ENCODE measurements at regions not wholly inside any gene's neighbourhood (a gene's known extent, or its start where the extent isn't known, plus 50 kb on each side); places are given as distances from the start of the nearest gene placed in this dataset.
A peak's percentile ranks its signal among the peaks of the same experiment; 100 is the strongest.

DNA sequence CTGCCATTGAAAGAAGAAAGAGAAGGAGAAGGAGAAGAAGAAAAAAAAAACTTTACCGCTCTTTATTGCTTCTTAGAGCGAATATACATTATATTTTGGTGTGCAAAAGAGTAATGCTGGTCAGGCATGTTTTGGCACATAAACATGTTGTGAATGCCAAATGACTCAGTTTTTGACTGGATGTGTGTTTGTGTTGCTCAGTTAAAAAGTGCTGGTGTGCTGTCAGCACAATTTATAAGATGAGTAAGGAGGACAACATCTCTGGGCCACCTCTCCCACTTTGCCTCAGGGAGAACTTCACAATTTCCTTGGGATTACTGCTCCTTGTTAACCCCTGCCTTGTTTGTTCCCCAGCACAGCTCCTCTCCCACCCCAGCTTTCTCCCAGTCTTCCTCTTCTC lies 584.8 kb downstream of the ETNK1 start:
- H3F3A ChIP-seq (ENCODE audit: low read depth) = no peaks in the 10 kb centered on the region
- no peaks in the 10 kb centered on the region for H3K79me2 ChIP-seq (ENCODE audit: insufficient read depth, low read length)
- no peak overlapping the region for H3K9ac ChIP-seq (ENCODE audit: low read depth, low read length, poor library complexity, severe bottlenecking)
- no peaks in the 10 kb centered on the region for H3K9me3 ChIP-seq (ENCODE audit: insufficient read depth, low read depth, low read length)
- no peak overlapping the region for H3K4me2 ChIP-seq (ENCODE audit: low read depth, low read length, poor library complexity, severe bottlenecking)
- no peaks in the 10 kb centered on the region for H3K9me2 ChIP-seq (replicated peaks; ENCODE audit: low read depth, low read length)
- no peak overlapping the region for H3K4me3 ChIP-seq (ENCODE audit: low read length, poor library complexity, severe bottlenecking)
- H3K27me3 ChIP-seq (ENCODE audit: insufficient read depth, low read length, poor library complexity, severe bottlenecking) = no peaks in the 10 kb centered on the region
- H3K4me1 ChIP-seq (ENCODE audit: insufficient read depth, low read length, poor library complexity, severe bottlenecking) = no peaks in the 10 kb centered on the region
- H2AFZ ChIP-seq (ENCODE audit: low read length) = no peak overlapping the region
- TF ChIP-seq CTCF (conservative IDR thresholded peaks at IDR 0.05; ENCODE audit: low read length) (no peak), EZH2phosphoT487 (IDR thresholded peaks at IDR 0.05; ENCODE audit: borderline replicate concordance) (no peak)
- no peaks in the 10 kb centered on the region for H3K36me3 ChIP-seq (ENCODE audit: insufficient read depth, low read length)
- no peaks in the 10 kb centered on the region for H4K20me1 ChIP-seq (ENCODE audit: insufficient read depth, low read length, poor library complexity, severe bottlenecking)

DNA sequence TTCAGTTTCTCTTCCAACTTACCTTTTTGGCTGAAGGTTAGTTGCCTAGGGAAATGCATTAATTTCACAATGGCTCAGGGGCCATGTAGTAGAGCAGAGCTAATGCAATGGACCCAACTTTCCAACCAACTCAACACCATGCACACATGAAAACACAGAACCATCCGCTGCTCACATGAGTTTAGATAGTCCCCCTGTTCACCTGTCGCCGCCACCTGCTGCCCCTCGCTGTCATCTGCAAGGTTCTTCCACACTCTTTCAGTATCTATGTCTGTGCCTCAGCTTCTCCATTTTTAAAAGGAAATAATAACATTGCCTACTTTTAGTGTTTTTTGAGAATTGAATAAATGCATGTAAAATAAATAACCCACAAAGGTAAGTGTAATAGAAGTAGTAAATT lies 585.6 kb downstream of the ETNK1 start:
- TF ChIP-seq CTCF (conservative IDR thresholded peaks at IDR 0.05; ENCODE audit: low read length) (0 out of 2 replicates have a peak, but pooled peaks have one; percentile 19), EZH2phosphoT487 (IDR thresholded peaks at IDR 0.05; ENCODE audit: borderline replicate concordance) (no peak)
- H2AFZ ChIP-seq (ENCODE audit: low read length) = no peak overlapping the region
- H3F3A ChIP-seq (ENCODE audit: low read depth) = no peaks in the 10 kb centered on the region

GRCh38 chr12:23211384-23212320 lies 586.7 kb downstream of the ETNK1 start:
- H3K4me1 ChIP-seq (ENCODE audit: insufficient read depth, low read length, poor library complexity, severe bottlenecking) = no peaks in the 10 kb centered on the region
- H3K9me3 ChIP-seq (ENCODE audit: insufficient read depth, low read depth, low read length) = peaks cover 9% of the 10 kb centered on the region; the same call in 1 of the 2 replicates
- H3K27me3 ChIP-seq (ENCODE audit: insufficient read depth, low read length, poor library complexity, severe bottlenecking) = no peaks in the 10 kb centered on the region
- H3K4me2 ChIP-seq (ENCODE audit: low read depth, low read length, poor library complexity, severe bottlenecking) = no peak overlapping the region
- H3K9me2 ChIP-seq (replicated peaks; ENCODE audit: low read depth, low read length) = no peaks in the 10 kb centered on the region
- H4K20me1 ChIP-seq (ENCODE audit: insufficient read depth, low read length, poor library complexity, severe bottlenecking) = no peaks in the 10 kb centered on the region
- no peaks in the 10 kb centered on the region for H3K36me3 ChIP-seq (ENCODE audit: insufficient read depth, low read length)
- no peaks in the 10 kb centered on the region for H3F3A ChIP-seq (ENCODE audit: low read depth)
- H2AFZ ChIP-seq (ENCODE audit: low read length) = no peak overlapping the region
- no peaks in the 10 kb centered on the region for H3K79me2 ChIP-seq (ENCODE audit: insufficient read depth, low read length)
- TF ChIP-seq EZH2phosphoT487 (IDR thresholded peaks at IDR 0.05; ENCODE audit: borderline replicate concordance) (no peak), CTCF (conservative IDR thresholded peaks at IDR 0.05; ENCODE audit: low read length) (no peak)
- no peak overlapping the region for H3K4me3 ChIP-seq (ENCODE audit: low read length, poor library complexity, severe bottlenecking)
- H3K9ac ChIP-seq (ENCODE audit: low read depth, low read length, poor library complexity, severe bottlenecking) = no peak overlapping the region

More for the DNA sequence above, 585.6 kb downstream of the ETNK1 start:
- H3K9ac ChIP-seq (ENCODE audit: low read depth, low read length, poor library complexity, severe bottlenecking) = no peak overlapping the region
- no peaks in the 10 kb centered on the region for H4K20me1 ChIP-seq (ENCODE audit: insufficient read depth, low read length, poor library complexity, severe bottlenecking)
- H3K36me3 ChIP-seq (ENCODE audit: insufficient read depth, low read length) = no peaks in the 10 kb centered on the region
- H3K9me3 ChIP-seq (ENCODE audit: insufficient read depth, low read depth, low read length) = peaks cover 7% of the 10 kb centered on the region; the same call in 1 of the 2 replicates
- no peaks in the 10 kb centered on the region for H3K79me2 ChIP-seq (ENCODE audit: insufficient read depth, low read length)
- H3K4me3 ChIP-seq (ENCODE audit: low read length, poor library complexity, severe bottlenecking) = no peak overlapping the region
- no peaks in the 10 kb centered on the region for H3K4me1 ChIP-seq (ENCODE audit: insufficient read depth, low read length, poor library complexity, severe bottlenecking)
- no peak overlapping the region for H3K4me2 ChIP-seq (ENCODE audit: low read depth, low read length, poor library complexity, severe bottlenecking)
- H3K27me3 ChIP-seq (ENCODE audit: insufficient read depth, low read length, poor library complexity, severe bottlenecking) = no peaks in the 10 kb centered on the region
- no peaks in the 10 kb centered on the region for H3K9me2 ChIP-seq (replicated peaks; ENCODE audit: low read depth, low read length)

Measured in Loucy (cell line).